NCI-H526 treated with DMSO at 0.1 percent for 48 hours (cell line): ENCODE measurements at regions not wholly inside any gene's neighbourhood (a gene's known extent, or its start where the extent isn't known, plus 50 kb on each side); places are given as distances from the start of the nearest gene placed in this dataset.

Source experiments
- DNase-seq: peaks from one replicate; lab custom pipeline; 2025; lab: John Stamatoyannopoulos, UW

- no peak for DNase-seq
Observed at GRCh38 chr9:2317591-2317990, 302.4 kb downstream of the SMARCA2 start.

- no peak for DNase-seq
Observed at GRCh38 chr9:2319421-2319820, 302.2 kb upstream of the VLDLR start.

GRCh38 chr9:2320114-2320513 is 301.5 kb upstream of the VLDLR start:
- no peak for DNase-seq

- no peak for DNase-seq
Observed at GRCh38 chr9:2320632-2321031, 301.0 kb upstream of the VLDLR start.

GRCh38 chr9:2321523-2322148 is 300.0 kb upstream of the VLDLR start:
- no peak for DNase-seq

- DNase-seq = no peak
Observed at GRCh38 chr9:2324742-2325141, 296.8 kb upstream of the VLDLR start.

- no peak for DNase-seq
Observed at GRCh38 chr9:2332663-2333062, 288.9 kb upstream of the VLDLR start.

GRCh38 chr9:2335260-2335659 is 286.3 kb upstream of the VLDLR start:
- no peak for DNase-seq

GRCh38 chr9:2336055-2336454 is 285.5 kb upstream of the VLDLR start:
- no peak for DNase-seq

GRCh38 chr9:2337131-2337530 is 284.5 kb upstream of the VLDLR start:
- DNase-seq = no peak

GRCh38 chr9:2337627-2338026 is 284.0 kb upstream of the VLDLR start:
- DNase-seq = no peak

- no peak for DNase-seq
Observed at GRCh38 chr9:2338777-2339365, 282.7 kb upstream of the VLDLR start.

- DNase-seq = no peak
Observed at GRCh38 chr9:2339416-2339815, 282.2 kb upstream of the VLDLR start.

- DNase-seq = no peak
Observed at GRCh38 chr9:2340046-2340760, 281.4 kb upstream of the VLDLR start.

- no peak for DNase-seq
Observed at GRCh38 chr9:2341126-2341525, 280.5 kb upstream of the VLDLR start.

- DNase-seq = no peak
Observed at GRCh38 chr9:2341956-2342355, 279.6 kb upstream of the VLDLR start.

GRCh38 chr9:2343756-2344155 is 277.8 kb upstream of the VLDLR start:
- no peak for DNase-seq

- DNase-seq = no peak
Observed at GRCh38 chr9:2344436-2344835, 277.2 kb upstream of the VLDLR start.

GRCh38 chr9:2345013-2345412 is 276.6 kb upstream of the VLDLR start:
- DNase-seq = no peak

- no peak for DNase-seq
Observed at GRCh38 chr9:2346277-2346913, 275.2 kb upstream of the VLDLR start.

- DNase-seq = no peak
Observed at GRCh38 chr9:2351324-2351723, 270.3 kb upstream of the VLDLR start.

- no peak for DNase-seq
Observed at GRCh38 chr9:2354216-2354615, 267.4 kb upstream of the VLDLR start.
